ENCODE measurements at regions not wholly inside any gene's neighbourhood (a gene's known extent, or its start where the extent isn't known, plus 50 kb on each side); places are given as distances from the start of the nearest gene placed in this dataset.

DNA sequence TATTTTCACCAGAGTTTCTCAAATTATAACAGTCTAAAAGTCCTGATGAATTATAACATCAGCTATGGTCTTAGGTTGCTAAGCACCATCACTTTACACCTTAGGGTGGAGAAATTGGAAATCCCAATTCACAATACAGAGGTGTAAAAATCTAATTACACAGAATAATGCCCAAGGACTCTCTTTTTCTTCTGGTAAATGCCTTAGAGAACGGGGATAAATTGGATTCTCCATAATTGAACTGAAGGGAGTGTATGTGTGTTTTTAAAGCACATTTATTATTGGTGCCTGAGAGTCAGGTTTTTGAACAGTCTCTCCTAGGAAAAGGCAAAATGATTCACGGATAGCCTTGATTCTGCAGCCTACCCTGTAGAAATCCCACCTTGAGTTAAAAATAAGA lies 66.8 kb downstream of the NIBAN1 start:
- intact Hi-C loops (cut with DNase I): no loop called here
- Histone ChIP-seq H3K27me3 (peaks cover 4% of the 10 kb centered on the region), H3K27ac (no peak overlapping the region), H3K4me3 (no peak overlapping the region), H3K36me3 (no peaks in the 10 kb centered on the region), H3K4me1 (no peaks in the 10 kb centered on the region), H3K9me3 (no peaks in the 10 kb centered on the region), H3K9ac (ENCODE audit: low read depth in 2 of 2, low read length in 2 of 2) (no peak overlapping the region)
- no peak for DNase-seq
- TF ChIP-seq, protein P1, sequence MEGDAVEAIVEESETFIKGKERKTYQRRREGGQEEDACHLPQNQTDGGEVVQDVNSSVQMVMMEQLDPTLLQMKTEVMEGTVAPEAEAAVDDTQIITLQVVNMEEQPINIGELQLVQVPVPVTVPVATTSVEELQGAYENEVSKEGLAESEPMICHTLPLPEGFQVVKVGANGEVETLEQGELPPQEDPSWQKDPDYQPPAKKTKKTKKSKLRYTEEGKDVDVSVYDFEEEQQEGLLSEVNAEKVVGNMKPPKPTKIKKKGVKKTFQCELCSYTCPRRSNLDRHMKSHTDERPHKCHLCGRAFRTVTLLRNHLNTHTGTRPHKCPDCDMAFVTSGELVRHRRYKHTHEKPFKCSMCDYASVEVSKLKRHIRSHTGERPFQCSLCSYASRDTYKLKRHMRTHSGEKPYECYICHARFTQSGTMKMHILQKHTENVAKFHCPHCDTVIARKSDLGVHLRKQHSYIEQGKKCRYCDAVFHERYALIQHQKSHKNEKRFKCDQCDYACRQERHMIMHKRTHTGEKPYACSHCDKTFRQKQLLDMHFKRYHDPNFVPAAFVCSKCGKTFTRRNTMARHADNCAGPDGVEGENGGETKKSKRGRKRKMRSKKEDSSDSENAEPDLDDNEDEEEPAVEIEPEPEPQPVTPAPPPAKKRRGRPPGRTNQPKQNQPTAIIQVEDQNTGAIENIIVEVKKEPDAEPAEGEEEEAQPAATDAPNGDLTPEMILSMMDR (IDR thresholded peaks at IDR 0.05): no peak

DNA sequence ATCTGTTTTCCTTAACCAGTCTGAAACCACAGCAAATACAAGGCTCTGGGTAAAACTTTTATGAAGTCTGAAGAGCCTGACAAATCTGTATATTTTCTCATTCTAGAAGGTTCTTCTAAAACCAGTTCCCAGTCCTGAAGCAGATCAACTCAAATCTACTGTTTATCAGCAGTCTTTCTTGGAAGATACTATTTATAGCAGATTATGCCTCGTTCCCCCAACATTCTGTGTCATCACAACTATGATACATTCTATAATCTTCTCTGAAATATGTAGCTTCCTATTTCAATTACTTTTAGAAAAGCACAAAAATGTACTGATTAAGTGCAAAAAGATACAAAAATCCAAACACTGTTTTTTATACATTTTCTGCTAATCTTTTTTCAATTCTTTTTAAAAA lies 67.5 kb downstream of the NIBAN1 start:
- TF ChIP-seq, protein P1 (IDR thresholded peaks at IDR 0.05): no peak
- no peak for DNase-seq

DNA sequence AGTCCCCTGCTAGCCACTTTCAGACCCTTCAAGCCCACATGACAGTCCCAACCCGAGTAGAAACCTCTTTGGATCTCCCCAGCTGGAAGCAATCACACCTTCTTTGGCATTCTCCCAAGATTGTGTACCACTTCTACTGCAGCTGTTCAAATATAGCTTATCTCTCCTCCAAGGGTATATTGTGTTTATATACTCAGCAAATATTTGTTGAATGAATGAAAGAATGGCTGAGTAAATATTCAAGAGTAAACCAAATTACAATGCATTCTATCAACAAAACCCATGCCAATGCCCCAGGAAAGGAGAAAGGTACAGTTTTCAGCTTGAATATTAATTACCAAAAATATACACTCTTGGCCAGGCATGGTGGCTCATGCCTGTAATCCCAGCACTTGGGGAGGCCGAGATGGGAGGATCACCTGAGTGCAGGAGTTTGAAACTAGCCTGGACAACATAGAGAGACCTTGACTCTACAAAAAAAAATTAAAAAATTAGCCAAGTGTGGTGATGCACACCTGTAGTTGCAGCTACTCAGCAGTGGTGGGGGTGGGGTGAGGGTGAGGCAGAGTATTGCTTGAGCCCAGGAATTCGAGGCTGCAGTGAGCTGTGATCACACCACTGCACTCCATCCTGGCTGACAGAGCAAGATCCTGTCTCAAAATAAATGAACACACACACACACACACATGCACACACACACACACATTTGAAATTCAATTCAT lies 68.5 kb downstream of the NIBAN1 start:
- Histone ChIP-seq H3K4me1 (no peaks in the 10 kb centered on the region), H3K4me3 (no peak overlapping the region), H3K36me3 (no peaks in the 10 kb centered on the region), H3K27me3 (peaks cover 4% of the 10 kb centered on the region), H3K27ac (no peak overlapping the region), H3K9ac (ENCODE audit: low read depth in 2 of 2, low read length in 2 of 2) (no peak overlapping the region), H3K9me3 (no peaks in the 10 kb centered on the region)
- TF ChIP-seq, protein P1 (IDR thresholded peaks at IDR 0.05): no peak
- intact Hi-C loops (cut with DNase I): no loop called here
- DNase-seq: peak; percentile 61

More for the DNA sequence above, 67.5 kb downstream of the NIBAN1 start:
- Histone ChIP-seq H3K27ac (no peak overlapping the region), H3K9me3 (no peaks in the 10 kb centered on the region), H3K27me3 (peaks cover 4% of the 10 kb centered on the region), H3K4me3 (no peak overlapping the region), H3K36me3 (no peaks in the 10 kb centered on the region), H3K4me1 (no peaks in the 10 kb centered on the region), H3K9ac (ENCODE audit: low read depth in 2 of 2, low read length in 2 of 2) (no peak overlapping the region)
- intact Hi-C loops (cut with DNase I): no loop called here

DNA sequence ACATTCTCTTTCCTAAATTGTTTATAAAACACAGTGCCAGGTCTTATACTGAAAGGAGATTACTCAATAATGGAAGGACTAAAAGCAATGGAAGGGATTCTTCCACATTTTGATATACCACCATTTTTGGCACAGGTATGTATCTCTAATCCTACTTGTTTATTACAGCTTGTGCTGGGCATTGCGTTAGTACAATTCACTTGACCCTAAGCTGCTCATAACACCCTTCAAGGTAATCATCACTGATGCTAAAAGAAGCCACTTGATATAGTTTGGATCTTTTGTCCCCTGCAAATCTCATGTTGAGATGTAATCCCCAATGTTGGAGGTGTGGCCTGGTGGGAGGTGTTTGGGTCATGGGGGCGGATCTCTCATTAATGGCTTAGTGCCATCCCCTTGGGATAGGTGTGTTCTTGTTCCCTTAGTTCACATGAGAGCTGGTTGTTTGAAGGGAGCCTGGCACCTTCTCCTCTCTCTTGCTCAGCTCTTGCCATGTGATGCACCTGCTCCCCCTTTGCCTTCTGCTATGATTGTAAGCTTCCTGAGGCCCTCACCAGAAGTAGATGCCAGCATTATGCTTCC lies 71.1 kb downstream of the NIBAN1 start:
- no peak for DNase-seq
- TF ChIP-seq, protein P1 (IDR thresholded peaks at IDR 0.05): no peak

DNA sequence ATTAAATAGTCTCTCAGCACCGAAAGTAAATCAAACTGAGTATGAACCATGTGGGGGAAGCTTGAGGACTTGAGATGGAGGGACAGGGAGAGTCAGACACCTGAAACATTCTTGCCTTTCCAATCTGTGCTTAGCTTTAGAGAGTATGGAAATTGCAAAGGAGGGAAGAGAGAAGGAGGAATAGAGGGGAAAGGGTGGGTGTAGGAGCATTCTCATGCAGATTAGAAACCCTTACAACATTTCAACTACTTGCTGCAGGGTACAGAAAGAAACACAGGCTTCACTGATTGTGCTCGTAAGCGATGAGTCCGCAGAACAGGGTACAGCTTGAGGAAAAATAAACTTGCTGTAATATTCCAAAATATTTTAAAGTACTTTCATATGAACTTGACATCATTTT lies 73.8 kb downstream of the NIBAN1 start:
- no peak overlapping the region for H3K27ac ChIP-seq
- H3K4me3 ChIP-seq: no peak overlapping the region
- no peaks in the 10 kb centered on the region for H3K36me3 ChIP-seq
- intact Hi-C loops (cut with DNase I): no loop called here
- no peak for DNase-seq
- H3K9ac ChIP-seq (ENCODE audit: low read depth in 2 of 2, low read length in 2 of 2): no peak overlapping the region
- H3K9me3 ChIP-seq: no peaks in the 10 kb centered on the region
- H3K27me3 ChIP-seq: no peaks in the 10 kb centered on the region
- TF ChIP-seq, protein P1 (IDR thresholded peaks at IDR 0.05): no peak
- no peaks in the 10 kb centered on the region for H3K4me1 ChIP-seq

More for the DNA sequence above, 71.1 kb downstream of the NIBAN1 start:
- Histone ChIP-seq H3K36me3 (no peaks in the 10 kb centered on the region), H3K27me3 (no peaks in the 10 kb centered on the region), H3K4me1 (no peaks in the 10 kb centered on the region), H3K4me3 (no peak overlapping the region), H3K9me3 (no peaks in the 10 kb centered on the region), H3K27ac (no peak overlapping the region), H3K9ac (ENCODE audit: low read depth in 2 of 2, low read length in 2 of 2) (no peak overlapping the region)
- intact Hi-C loops (cut with DNase I): no loop called here
